H9 (cell line): ENCODE measurements at regions not wholly inside any gene's neighbourhood (a gene's known extent, or its start where the extent isn't known, plus 50 kb on each side); places are given as distances from the start of the nearest gene placed in this dataset.

ENCODE experiments used
- DNase-seq: peaks from one replicate; pipeline ENCODE4 v3.0.0-alpha.2; 2017
- H2AFZ ChIP-seq: one replicate; pipeline ENCODE4 v1.6.1; 2013; ENCODE audit warnings: mild to moderate bottlenecking, low read length, control low read depth, moderate library complexity
- H2AK5ac ChIP-seq: 2 replicates; pipeline ENCODE4 v1.6.1; 2013; ENCODE audit warnings: low read length, control low read depth, mixed read lengths; ENCODE audit not compliant: insufficient read length
- H2BK120ac ChIP-seq: one replicate; pipeline ENCODE4 v1.6.1; 2013; ENCODE audit warnings: low read depth, mild to moderate bottlenecking, low read length, control low read depth, inconsistent platforms; ENCODE audit not compliant: poor library complexity, severe bottlenecking
- H2BK12ac ChIP-seq: 2 replicates; pipeline ENCODE4 v1.6.1; 2013; ENCODE audit warnings: low read length, control low read depth, mixed read lengths, low read depth; ENCODE audit not compliant: insufficient read length
- H2BK15ac ChIP-seq: 2 replicates; pipeline ENCODE4 v1.6.1; 2013; ENCODE audit warnings: low read depth, low read length, control low read depth
- H2BK20ac ChIP-seq: one replicate; pipeline ENCODE4 v1.6.1; 2013; ENCODE audit warnings: low read depth, mild to moderate bottlenecking, low read length, control low read depth, inconsistent platforms; ENCODE audit not compliant: poor library complexity, severe bottlenecking
- H2BK5ac ChIP-seq: 2 replicates; pipeline ENCODE4 v1.6.1; 2013; ENCODE audit warnings: low read length, control low read depth, mixed read lengths; ENCODE audit not compliant: insufficient read length
- H3K14ac ChIP-seq: 2 replicates; pipeline ENCODE4 v1.6.1; 2013; ENCODE audit warnings: low read length, control low read depth; ENCODE audit not compliant: insufficient read depth
- H3K18ac ChIP-seq: 2 replicates; pipeline ENCODE4 v1.6.1; 2013; ENCODE audit warnings: low read depth, mild to moderate bottlenecking, mixed read lengths, low read length, control low read depth; ENCODE audit not compliant: insufficient read length
- H3K23ac ChIP-seq: 2 replicates; pipeline ENCODE4 v1.6.1; 2013; ENCODE audit warnings: low read length, control low read depth, mixed read lengths, low read depth; ENCODE audit not compliant: insufficient read length
- H3K23me2 ChIP-seq: 2 replicates; pipeline ENCODE4 v1.6.1; 2013; ENCODE audit warnings: low read depth, mild to moderate bottlenecking, mixed read lengths, low read length, control low read depth; ENCODE audit not compliant: insufficient read length, poor library complexity, severe bottlenecking
- H3K27ac ChIP-seq: 2 replicates; pipeline ENCODE4 v1.5.1; 2013; ENCODE audit warnings: low read length, control low read depth, mixed read lengths, low read depth; ENCODE audit not compliant: insufficient read length
- H3K27me3 ChIP-seq: 2 replicates; pipeline ENCODE4 v1.6.1; 2013; ENCODE audit warnings: low read length, control low read depth, inconsistent platforms; ENCODE audit not compliant: insufficient read depth
- H3K4ac ChIP-seq: 2 replicates; pipeline ENCODE4 v1.6.1; 2013; ENCODE audit warnings: low read depth, mild to moderate bottlenecking, control low read depth, inconsistent platforms, low read length, moderate library complexity
- H3K4me1 ChIP-seq: 2 replicates; pipeline ENCODE4 v1.6.1; 2013; ENCODE audit warnings: low read length, control low read depth, inconsistent platforms; ENCODE audit not compliant: insufficient read depth
- H3K4me2 ChIP-seq: 2 replicates; pipeline ENCODE4 v1.6.1; 2013; ENCODE audit warnings: low read length, control low read depth, mixed read lengths; ENCODE audit not compliant: insufficient read length, insufficient read depth
- H3K56ac ChIP-seq: 2 replicates; pipeline ENCODE4 v1.6.1; 2013; ENCODE audit warnings: low read depth, mild to moderate bottlenecking, mixed read lengths, low read length, control low read depth; ENCODE audit not compliant: insufficient read length
- H3K79me1 ChIP-seq: 2 replicates; pipeline ENCODE4 v1.6.1; 2013; ENCODE audit warnings: low read depth, mild to moderate bottlenecking, moderate library complexity, low read length, control low read depth, inconsistent platforms; ENCODE audit not compliant: insufficient read depth, poor library complexity, severe bottlenecking
- H3K79me2 ChIP-seq: 2 replicates; pipeline ENCODE4 v1.6.1; 2013; ENCODE audit warnings: low read length, control low read depth, inconsistent platforms; ENCODE audit not compliant: insufficient read depth
- H3K9ac ChIP-seq: 2 replicates; pipeline ENCODE4 v1.6.1; 2013; ENCODE audit warnings: low read length, control low read depth, mixed read lengths; ENCODE audit not compliant: insufficient read length; ENCODE audit errors: extremely low read depth
- H3K9me3 ChIP-seq: one replicate; pipeline ENCODE4 v1.6.1; 2013; ENCODE audit warnings: low read depth, low read length, inconsistent platforms; ENCODE audit not compliant: control insufficient read depth
- H3T11ph ChIP-seq: one replicate; pipeline ENCODE4 v1.6.1; 2013; ENCODE audit warnings: mild to moderate bottlenecking, low read length, control low read depth, inconsistent platforms
- H4K20me1 ChIP-seq: one replicate; pipeline ENCODE4 v1.6.1; 2013; ENCODE audit not compliant: control insufficient read depth, insufficient read length, insufficient read depth
- H4K5ac ChIP-seq: 2 replicates; pipeline ENCODE4 v1.6.1; 2013; ENCODE audit warnings: low read depth, mild to moderate bottlenecking, mixed read lengths, low read length, control low read depth; ENCODE audit not compliant: insufficient read length
- H4K8ac ChIP-seq: replicated peaks from 2 replicates; pipeline ENCODE4 v1.6.1; 2013; ENCODE audit warnings: low read length, control low read depth, mixed read lengths, low read depth; ENCODE audit not compliant: insufficient read length
- H4K91ac ChIP-seq: 2 replicates; pipeline ENCODE4 v1.6.1; 2013; ENCODE audit warnings: low read depth, mild to moderate bottlenecking, moderate library complexity, mixed read lengths, low read length, control low read depth; ENCODE audit not compliant: insufficient read length
- H3K27ac Mint-ChIP-seq, 3 experiments: 2 replicates in 2 of 3; 3 replicates in 1 of 3; pipeline ENCODE4 v1.8.0; 2020 to 2021; ENCODE audit warnings: mixed read lengths in 3 of 3, mild to moderate bottlenecking in 1 of 3, moderate library complexity in 1 of 3
- H3K27me3 Mint-ChIP-seq: 2 replicates; pipeline ENCODE4 v1.8.0; 2021; ENCODE audit warnings: low read depth, mild to moderate bottlenecking, moderate library complexity, mixed read lengths
- H3K36me3 Mint-ChIP-seq, 3 experiments: 2 replicates in 2 of 3; 3 replicates in 1 of 3; pipeline ENCODE4 v1.8.0; 2020 to 2021; ENCODE audit warnings: low read depth in 3 of 3, mixed read lengths in 3 of 3; ENCODE audit not compliant: insufficient read depth in 1 of 3
- H3K4me1 Mint-ChIP-seq, 2 experiments: 2 replicates each; pipeline ENCODE4 v1.8.0; 2020; ENCODE audit warnings: mixed read lengths in 2 of 2
- H3K4me3 Mint-ChIP-seq, 2 experiments: 2 replicates in 1 of 2; 3 replicates in 1 of 2; pipeline ENCODE4 v1.8.0; 2020 to 2021; ENCODE audit warnings: mild to moderate bottlenecking in 2 of 2, mixed read lengths in 2 of 2, moderate library complexity in 1 of 2
- H3K9me3 Mint-ChIP-seq, 2 experiments: 2 replicates in 1 of 2; 3 replicates in 1 of 2; pipeline ENCODE4 v1.8.0; 2020; ENCODE audit warnings: mild to moderate bottlenecking in 2 of 2, mixed read lengths in 2 of 2, moderate library complexity in 1 of 2
- CTCF ChIP-seq: fragments of 200-600 bp; sonication (generic); conservative IDR thresholded peaks from 3 replicates; pipeline ENCODE4 v1.8.0; 2021; ENCODE audit warnings: antibody characterized with exemption, mild to moderate bottlenecking
- WGBS: extraction: QIAGEN DNeasy Blood & Tissue Kit; methylation state at CpG from one replicate; pipeline ENCODE4 v1.1.7; 2013; ENCODE audit warnings: missing lambda C conversion rate, low lambda C conversion rate, mixed read lengths; ENCODE audit not compliant: insufficient read length; ENCODE audit errors: extremely low coverage; 5-methylcytosine and 5-hydroxymethylcytosine counted together

GRCh38 chr18:55136864-55137263 is 177.6 kb upstream of the CCDC68 start:
- H3K4me2 ChIP-seq, result no peak overlapping the region
- H3K27me3 Mint-ChIP-seq, result peaks cover 2% of the 10 kb centered on the region; the same call in 1 of the 2 replicates

More at GRCh38 chr18:55136864-55137263, 177.6 kb upstream of the CCDC68 start:
- Mint-ChIP-seq H3K4me3 (no peak overlapping the region), H3K9me3 (no peaks in the 10 kb centered on the region), H3K36me3 (peaks cover 0 to 2% (median 0%) of the 10 kb centered on the region in 3 experiments; a peak in 1 of 7 replicates), H3K4me1 (peaks cover 3 to 4% of the 10 kb centered on the region in 2 experiments), H3K27ac (no peak overlapping the region)
- H3K9ac ChIP-seq, result no peak overlapping the region
- no peak overlapping the region for H3T11ph ChIP-seq
- H3K4ac ChIP-seq, result no peak overlapping the region
- H3K18ac ChIP-seq, result no peak overlapping the region
- H3K79me2 ChIP-seq, result no peaks in the 10 kb centered on the region
- H2BK12ac ChIP-seq, result no peak overlapping the region
- H3K27me3 ChIP-seq, result no peaks in the 10 kb centered on the region
- H2BK20ac ChIP-seq, result no peak overlapping the region
- no peaks in the 10 kb centered on the region for H3K79me1 ChIP-seq
- H2BK120ac ChIP-seq, result no peak overlapping the region
- no peak overlapping the region for H4K91ac ChIP-seq
- H3K56ac ChIP-seq, result no peak overlapping the region
- H3K4me1 ChIP-seq, result no peaks in the 10 kb centered on the region
- no peak overlapping the region for H3K27ac ChIP-seq
- H2AK5ac ChIP-seq, result no peak overlapping the region
- H2AFZ ChIP-seq, result no peak overlapping the region
- no peak for DNase-seq
- H4K5ac ChIP-seq, result no peak overlapping the region
- H4K20me1 ChIP-seq, result no peaks in the 10 kb centered on the region
- H4K8ac ChIP-seq, result no peak overlapping the region
- no peaks in the 10 kb centered on the region for H3K23me2 ChIP-seq
- TF ChIP-seq CTCF, result no peak
- no CpG with 5 or more reads among the region's 7 CpGs for WGBS
- H3K14ac ChIP-seq, result no peak overlapping the region
- H2BK5ac ChIP-seq, result no peak overlapping the region
- H2BK15ac ChIP-seq, result no peak overlapping the region
- H3K9me3 ChIP-seq, result no peaks in the 10 kb centered on the region
- no peak overlapping the region for H3K23ac ChIP-seq
